SW 1271 (cell line): ENCODE measurements at regions not wholly inside any gene's neighbourhood (a gene's known extent, or its start where the extent isn't known, plus 50 kb on each side); places are given as distances from the start of the nearest gene placed in this dataset.
A peak's percentile ranks its signal among the peaks of the same experiment; 100 is the strongest.
"Not testable (repeated sequence)": the region's sequence is repeated elsewhere in the genome, so short reads cannot be mapped to it uniquely, and the experiment has no call there.

ENCODE experiments used
- DNase-seq, 2 experiments: peaks; one replicate each; lab custom pipeline; 2025; lab: John Stamatoyannopoulos, UW

DNA sequence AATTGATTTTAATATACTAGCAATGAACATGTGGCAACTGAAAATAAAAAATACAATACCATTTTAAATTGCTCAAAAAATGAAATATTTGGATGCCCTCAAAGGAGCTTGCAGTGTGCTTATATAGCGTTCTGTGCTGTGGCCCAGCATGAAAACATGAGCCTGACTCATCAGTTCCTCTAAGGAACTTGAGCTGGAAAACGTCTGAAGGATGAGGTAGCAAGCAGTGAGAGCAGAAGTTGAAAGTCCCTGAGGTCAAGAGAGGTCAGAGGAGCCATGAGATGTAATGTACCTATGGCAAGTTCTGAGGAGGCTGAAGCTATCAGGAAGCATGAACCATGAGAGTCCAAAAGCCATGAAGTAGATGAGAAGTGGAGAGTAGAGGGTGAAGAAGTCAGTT, 59.7 kb downstream of the HMGB3 start:
- no peak for DNase-seq

- not testable (repeated sequence) for DNase-seq
Observed at GRCh38 chrX:151066373-151066772, 83.2 kb downstream of the HMGB3 start.

DNA sequence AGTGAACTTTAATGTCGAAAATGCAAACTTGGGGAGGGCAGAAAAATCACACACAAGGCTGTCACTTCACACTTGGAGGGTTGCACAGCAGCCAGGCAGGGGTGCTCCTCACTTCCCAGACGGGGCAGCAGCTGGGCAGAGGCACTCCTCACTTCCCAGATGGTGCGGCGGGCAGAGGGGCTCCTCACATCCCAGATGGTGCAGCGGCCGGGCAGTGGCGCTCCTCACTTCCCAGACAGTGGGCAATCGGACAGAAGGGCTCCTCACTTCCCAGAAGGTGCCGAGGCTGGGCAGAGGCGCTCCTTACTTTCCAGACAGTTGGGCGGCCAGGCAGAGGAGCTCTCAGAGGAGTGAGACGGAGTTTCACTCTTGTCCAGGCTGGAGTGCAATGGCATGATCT, 90.6 kb downstream of the HMGB3 start:
- DNase-seq = no peak

DNA sequence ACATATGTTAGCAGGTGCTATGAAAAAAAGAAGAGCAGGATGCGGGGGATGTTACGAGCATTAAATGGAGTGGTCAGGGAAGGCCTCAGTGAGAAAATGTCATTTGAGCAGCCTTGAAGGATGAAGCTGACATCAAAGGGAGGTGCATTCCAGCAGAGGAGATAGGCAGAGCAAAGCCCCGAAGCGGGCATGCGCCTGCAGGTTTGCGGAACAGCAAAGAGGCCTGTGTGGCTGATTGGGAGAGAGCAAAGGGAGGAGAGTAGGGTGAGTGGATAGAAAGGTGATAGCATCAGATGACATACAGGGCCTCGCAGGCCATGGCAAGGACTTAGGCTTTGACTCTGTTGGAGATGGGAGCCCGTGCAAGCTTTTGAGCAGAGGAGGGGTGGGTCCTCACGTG, 95.4 kb upstream of the GPR50 start:
- no peak for DNase-seq

GRCh38 chrX:151082077-151082948, 94.1 kb upstream of the GPR50 start:
- peak; percentile 3 to 33 for DNase-seq

GRCh38 chrX:151084454-151084853, 91.9 kb upstream of the GPR50 start:
- DNase-seq = no peak

- DNase-seq = no peak
Observed at GRCh38 chrX:151085207-151085606, 91.2 kb upstream of the GPR50 start.

DNA sequence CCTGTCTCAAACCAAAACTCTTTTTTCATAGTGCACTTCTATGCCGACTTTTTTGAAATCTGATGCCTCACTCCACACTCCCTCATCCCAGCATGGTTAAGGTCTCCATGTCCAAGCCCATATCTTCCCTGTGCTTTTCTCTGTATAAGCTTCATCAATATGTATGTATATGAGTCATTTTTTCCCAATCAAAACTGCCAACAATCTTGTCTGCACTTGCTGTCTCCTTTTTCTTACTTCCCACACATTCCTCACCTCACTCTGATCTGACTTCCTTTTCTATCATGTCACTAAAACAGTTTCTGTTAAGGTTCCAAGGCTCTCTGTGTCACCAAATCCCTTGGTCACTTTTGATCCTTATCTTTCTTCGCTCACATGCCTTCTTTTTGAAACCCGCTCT, 88.2 kb upstream of the GPR50 start:
- no peak for DNase-seq

DNA sequence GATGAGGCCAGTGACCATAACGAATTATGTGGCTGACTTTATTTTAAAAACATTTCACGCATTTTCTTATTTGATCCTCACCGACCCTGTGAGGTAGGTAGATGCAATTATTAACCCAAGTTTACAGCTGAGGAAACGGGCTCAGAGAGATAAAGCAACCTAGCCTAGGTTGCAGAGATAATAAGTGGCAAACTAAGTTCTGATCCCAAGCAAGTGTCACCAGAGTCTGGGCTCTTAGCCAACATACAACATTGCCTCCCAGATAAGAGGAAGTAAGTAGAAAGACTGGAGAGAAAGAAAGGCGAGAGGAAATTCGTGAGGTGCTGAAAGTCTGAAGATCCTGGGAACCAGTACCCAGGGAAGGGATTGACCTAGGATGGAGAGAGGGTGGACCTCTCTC, 77.4 kb upstream of the GPR50 start:
- no peak for DNase-seq

GRCh38 chrX:151100799-151101198, 75.6 kb upstream of the GPR50 start:
- no peak for DNase-seq

DNA sequence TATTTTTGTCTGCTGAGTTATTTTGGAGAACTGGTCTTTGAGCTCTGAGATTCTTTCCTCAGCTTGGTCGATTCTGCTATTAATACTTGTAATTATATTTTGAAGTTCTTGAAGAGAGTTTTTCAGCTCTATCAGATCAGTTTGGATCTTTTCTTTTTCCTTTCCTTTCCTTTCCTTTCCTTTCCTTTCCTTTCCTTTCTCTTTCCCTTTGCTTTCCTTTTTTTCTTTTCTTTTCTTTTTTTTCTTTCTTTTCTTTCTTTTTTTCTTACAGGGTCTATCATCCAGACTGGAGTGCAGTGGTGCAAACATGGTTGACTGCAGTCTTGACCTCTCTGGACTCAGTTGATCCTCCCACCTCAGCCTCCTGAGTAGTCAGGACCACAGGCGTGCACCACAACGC, 63.2 kb upstream of the GPR50 start:
- DNase-seq = not testable (repeated sequence)
